C1 segment of cervical spinal cord (tissue), 14 donors: ENCODE measurements at regions not wholly inside any gene's neighbourhood (a gene's known extent, or its start where the extent isn't known, plus 50 kb on each side); places are given as distances from the start of the nearest gene placed in this dataset.

Source experiments
- DNase-seq, 14 donors: peaks; one replicate each; lab custom pipeline; 2025; lab: John Stamatoyannopoulos, UW

- no peak for DNase-seq
These were observed 151.7 kb downstream of the DMRT2 start for GRCh38 chr9:1201901-1202300.

GRCh38 chr9:1202512-1203280 lies 152.5 kb downstream of the DMRT2 start:
- no peak for DNase-seq

GRCh38 chr9:1207686-1208085 lies 157.5 kb downstream of the DMRT2 start:
- no peak for DNase-seq

- no peak for DNase-seq
These were observed 158.0 kb downstream of the DMRT2 start for GRCh38 chr9:1208157-1208556.

GRCh38 chr9:1210954-1211353 lies 160.8 kb downstream of the DMRT2 start:
- no peak for DNase-seq

- DNase-seq, result no peak
These were observed 166.4 kb downstream of the DMRT2 start for GRCh38 chr9:1216532-1216931.

GRCh38 chr9:1217076-1217475 lies 166.9 kb downstream of the DMRT2 start:
- no peak for DNase-seq

- DNase-seq, result no peak
These were observed 169.1 kb downstream of the DMRT2 start for GRCh38 chr9:1219284-1219683.

GRCh38 chr9:1221298-1221697 lies 171.1 kb downstream of the DMRT2 start:
- no peak for DNase-seq

- DNase-seq, result no peak
These were observed 172.4 kb downstream of the DMRT2 start for GRCh38 chr9:1222511-1222910.

GRCh38 chr9:1231998-1232919 lies 182.1 kb downstream of the DMRT2 start:
- no peak for DNase-seq

GRCh38 chr9:1233568-1233967 lies 183.4 kb downstream of the DMRT2 start:
- no peak for DNase-seq

GRCh38 chr9:1235650-1236049 lies 185.5 kb downstream of the DMRT2 start:
- DNase-seq, result no peak

- DNase-seq, result no peak
These were observed 185.9 kb downstream of the DMRT2 start for GRCh38 chr9:1236061-1236460.

GRCh38 chr9:1238407-1238806 lies 188.2 kb downstream of the DMRT2 start:
- DNase-seq, result no peak

- no peak for DNase-seq
These were observed 198.6 kb downstream of the DMRT2 start for GRCh38 chr9:1248743-1249142.

GRCh38 chr9:1253064-1253979 lies 203.2 kb downstream of the DMRT2 start:
- no peak for DNase-seq

GRCh38 chr9:1254071-1254470 lies 203.9 kb downstream of the DMRT2 start:
- DNase-seq, result no peak

- no peak for DNase-seq
These were observed 206.0 kb downstream of the DMRT2 start for GRCh38 chr9:1256178-1256577.

GRCh38 chr9:1261266-1261665 lies 211.1 kb downstream of the DMRT2 start:
- DNase-seq, result no peak

- no peak for DNase-seq
These were observed 212.0 kb downstream of the DMRT2 start for GRCh38 chr9:1261879-1262766.
